ENCODE measurements at regions not wholly inside any gene's neighbourhood (a gene's known extent, or its start where the extent isn't known, plus 50 kb on each side); places are given as distances from the start of the nearest gene placed in this dataset.

- TF ChIP-seq CTCF (IDR thresholded peaks at IDR 0.05; ENCODE audit: borderline replicate concordance, insufficient read depth, low read depth, low read length), result no peak
- H3K4me3 ChIP-seq (ENCODE audit: low read depth, low read length), result no peak overlapping the region
These were observed 711.9 kb upstream of the EYS start for GRCh38 chr6:66418906-66419305.

GRCh38 chr6:66403966-66404365 is 696.9 kb upstream of the EYS start:
- TF ChIP-seq CTCF (IDR thresholded peaks at IDR 0.05; ENCODE audit: borderline replicate concordance, insufficient read depth, low read depth, low read length), result no peak
- H3K4me3 ChIP-seq (ENCODE audit: low read depth, low read length), result no peak overlapping the region

GRCh38 chr6:66402873-66403272 is 695.8 kb upstream of the EYS start:
- no peak for TF ChIP-seq CTCF (IDR thresholded peaks at IDR 0.05; ENCODE audit: borderline replicate concordance, insufficient read depth, low read depth, low read length)
- no peak overlapping the region for H3K4me3 ChIP-seq (ENCODE audit: low read depth, low read length)

- TF ChIP-seq CTCF (IDR thresholded peaks at IDR 0.05; ENCODE audit: borderline replicate concordance, insufficient read depth, low read depth, low read length), result no peak
- H3K4me3 ChIP-seq (ENCODE audit: low read depth, low read length), result no peak overlapping the region
These were observed 689.5 kb upstream of the EYS start for GRCh38 chr6:66396549-66396948.

GRCh38 chr6:66396145-66396544 is 689.1 kb upstream of the EYS start:
- TF ChIP-seq CTCF (IDR thresholded peaks at IDR 0.05; ENCODE audit: borderline replicate concordance, insufficient read depth, low read depth, low read length), result no peak
- no peak overlapping the region for H3K4me3 ChIP-seq (ENCODE audit: low read depth, low read length)

- H3K4me3 ChIP-seq (ENCODE audit: low read depth, low read length), result no peak overlapping the region
- TF ChIP-seq CTCF (IDR thresholded peaks at IDR 0.05; ENCODE audit: borderline replicate concordance, insufficient read depth, low read depth, low read length), result no peak
These were observed 683.4 kb upstream of the EYS start for GRCh38 chr6:66390393-66390792.

- H3K4me3 ChIP-seq (ENCODE audit: low read depth, low read length), result no peak overlapping the region
- TF ChIP-seq CTCF (IDR thresholded peaks at IDR 0.05; ENCODE audit: borderline replicate concordance, insufficient read depth, low read depth, low read length), result no peak
These were observed 669.0 kb upstream of the EYS start for GRCh38 chr6:66376001-66376400.

Measured in GM12875 (cell line).